ENCODE measurements at regions not wholly inside any gene's neighbourhood (a gene's known extent, or its start where the extent isn't known, plus 50 kb on each side); places are given as distances from the start of the nearest gene placed in this dataset.

GRCh38 chr10:52701647-52702046, 70.9 kb downstream of the MBL2 start:
- no peaks in the 10 kb centered on the region for H3K9me3 Mint-ChIP-seq
- H3K4me3 Mint-ChIP-seq, result no peak overlapping the region
- no peak for DNase-seq (ENCODE audit: low spot score)
- intact Hi-C loops (cut with micrococcal nuclease), result no loop called here
- no peaks in the 10 kb centered on the region for H3K4me1 Mint-ChIP-seq (ENCODE audit: low read depth)
- H3K27me3 Mint-ChIP-seq (ENCODE audit: insufficient read depth), result no peaks in the 10 kb centered on the region
- H3K27ac Mint-ChIP-seq, result no peak overlapping the region
- H3K36me3 Mint-ChIP-seq (ENCODE audit: low read depth), result no peaks in the 10 kb centered on the region

DNA sequence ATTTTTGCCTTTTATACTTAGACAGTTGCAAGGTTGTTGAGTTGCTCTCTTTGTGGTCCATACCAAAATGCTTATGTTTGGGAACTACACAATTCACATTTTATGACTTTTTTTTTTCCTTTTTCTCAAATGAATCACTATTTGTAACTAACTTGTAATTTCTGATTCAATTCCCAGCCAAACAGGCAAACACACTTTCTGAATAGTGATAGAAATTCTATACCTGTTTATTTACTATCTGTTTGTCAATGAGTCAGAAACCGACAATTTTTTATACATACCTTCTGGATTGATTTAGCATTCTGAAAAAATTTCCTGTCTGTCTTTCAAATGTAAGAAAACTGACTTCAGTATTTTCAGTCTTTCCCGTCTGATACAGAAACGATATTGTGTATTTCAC, 69.1 kb downstream of the MBL2 start:
- Mint-ChIP-seq H3K4me3 (no peak overlapping the region), H3K27ac (no peak overlapping the region), H3K36me3 (ENCODE audit: low read depth) (no peaks in the 10 kb centered on the region), H3K9me3 (no peaks in the 10 kb centered on the region), H3K4me1 (ENCODE audit: low read depth) (no peaks in the 10 kb centered on the region), H3K27me3 (ENCODE audit: insufficient read depth) (no peaks in the 10 kb centered on the region)
- DNase-seq (ENCODE audit: low spot score), result no peak
- intact Hi-C loops (cut with micrococcal nuclease), result no loop called here

DNA sequence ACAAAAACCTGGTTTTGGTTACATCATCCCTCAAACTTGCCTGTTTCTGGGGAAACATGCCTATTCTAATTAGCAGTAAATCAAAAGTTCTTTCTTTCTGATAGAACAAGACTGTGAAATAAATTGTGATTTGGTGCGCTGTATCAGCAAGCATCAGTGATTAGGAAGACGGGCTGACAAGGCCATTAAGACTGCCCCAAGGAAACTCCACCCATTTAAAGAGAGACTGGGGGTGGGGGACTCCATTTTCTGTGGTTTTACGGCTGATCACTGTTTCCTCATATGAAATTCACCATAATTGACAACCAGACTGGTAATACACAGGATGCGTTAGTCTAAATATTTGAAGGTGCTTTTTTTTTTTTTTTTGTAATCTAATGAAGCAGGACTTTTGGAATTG, 68.7 kb downstream of the MBL2 start:
- intact Hi-C loops (cut with micrococcal nuclease), result no loop called here
- Mint-ChIP-seq H3K36me3 (ENCODE audit: low read depth) (no peaks in the 10 kb centered on the region), H3K4me1 (ENCODE audit: low read depth) (no peaks in the 10 kb centered on the region), H3K9me3 (no peaks in the 10 kb centered on the region), H3K4me3 (no peak overlapping the region), H3K27ac (no peak overlapping the region), H3K27me3 (ENCODE audit: insufficient read depth) (no peaks in the 10 kb centered on the region)
- DNase-seq (ENCODE audit: low spot score), result no peak

GRCh38 chr10:52706332-52707070, 66.1 kb downstream of the MBL2 start:
- Mint-ChIP-seq H3K27ac (no peak overlapping the region), H3K27me3 (ENCODE audit: insufficient read depth) (no peaks in the 10 kb centered on the region), H3K4me3 (no peak overlapping the region), H3K36me3 (ENCODE audit: low read depth) (no peaks in the 10 kb centered on the region), H3K9me3 (no peaks in the 10 kb centered on the region), H3K4me1 (ENCODE audit: low read depth) (no peaks in the 10 kb centered on the region)
- DNase-seq (ENCODE audit: low spot score), result no peak
- intact Hi-C loops (cut with micrococcal nuclease), result no loop called here
